GM18907 (cell line): ENCODE measurements at regions not wholly inside any gene's neighbourhood (a gene's known extent, or its start where the extent isn't known, plus 50 kb on each side); places are given as distances from the start of the nearest gene placed in this dataset.

Experiments
- ATAC-seq: cut with Tn5 transposase; IDR thresholded peaks from one replicate; pipeline ENCODE4 v1.9.1; 2021; ENCODE audit warnings: mild to moderate bottlenecking, moderate library complexity; ENCODE audit not compliant: unreplicated experiment

- no peak for ATAC-seq
These were observed 108.1 kb downstream of the LRIG3 start for GRCh38 chr12:58812214-58812613.

GRCh38 chr12:58814036-58814435 is 106.3 kb downstream of the LRIG3 start:
- ATAC-seq, result no peak

- no peak for ATAC-seq
These were observed 105.1 kb downstream of the LRIG3 start for GRCh38 chr12:58815235-58815634.

GRCh38 chr12:58818546-58818945 is 101.8 kb downstream of the LRIG3 start:
- no peak for ATAC-seq

- ATAC-seq, result no peak
These were observed 101.0 kb downstream of the LRIG3 start for GRCh38 chr12:58819345-58819744.

GRCh38 chr12:58819985-58820384 is 100.3 kb downstream of the LRIG3 start:
- no peak for ATAC-seq
